ENCODE measurements at regions not wholly inside any gene's neighbourhood (a gene's known extent, or its start where the extent isn't known, plus 50 kb on each side); places are given as distances from the start of the nearest gene placed in this dataset.

- no peak for DNase-seq (ENCODE audit: low spot score)
Observed at GRCh38 chr9:630817-631216, 210.7 kb upstream of the DMRT1 start.

GRCh38 chr9:631596-631995 is 209.9 kb upstream of the DMRT1 start:
- no peak for DNase-seq (ENCODE audit: low spot score)

- no peak for DNase-seq (ENCODE audit: low spot score)
Observed at GRCh38 chr9:633461-633860, 208.0 kb upstream of the DMRT1 start.

- no peak for DNase-seq (ENCODE audit: low spot score)
Observed at GRCh38 chr9:636931-637591, 204.4 kb upstream of the DMRT1 start.

DNA sequence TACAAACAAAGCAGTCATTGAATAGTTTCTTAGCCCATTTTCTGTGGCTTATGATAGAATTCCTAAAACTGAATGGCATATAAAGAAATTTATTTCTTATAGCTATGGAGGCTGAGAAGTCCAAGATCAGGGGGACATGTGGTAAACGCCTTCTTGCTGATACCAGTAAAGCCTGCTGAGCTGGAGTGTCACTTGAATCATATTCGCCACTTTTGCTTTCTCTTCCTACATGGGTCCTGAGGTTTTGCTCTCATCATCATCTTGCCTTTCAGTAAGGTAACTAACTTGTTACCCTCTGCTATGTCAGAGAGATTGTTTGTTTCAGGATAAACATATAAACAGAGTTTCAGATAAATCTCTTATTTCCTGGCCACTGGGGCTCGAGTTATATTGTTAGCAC is 203.3 kb upstream of the DMRT1 start:
- DNase-seq (ENCODE audit: low spot score), result no peak

GRCh38 chr9:642014-642413 is 199.5 kb upstream of the DMRT1 start:
- no peak for DNase-seq (ENCODE audit: low spot score)

DNA sequence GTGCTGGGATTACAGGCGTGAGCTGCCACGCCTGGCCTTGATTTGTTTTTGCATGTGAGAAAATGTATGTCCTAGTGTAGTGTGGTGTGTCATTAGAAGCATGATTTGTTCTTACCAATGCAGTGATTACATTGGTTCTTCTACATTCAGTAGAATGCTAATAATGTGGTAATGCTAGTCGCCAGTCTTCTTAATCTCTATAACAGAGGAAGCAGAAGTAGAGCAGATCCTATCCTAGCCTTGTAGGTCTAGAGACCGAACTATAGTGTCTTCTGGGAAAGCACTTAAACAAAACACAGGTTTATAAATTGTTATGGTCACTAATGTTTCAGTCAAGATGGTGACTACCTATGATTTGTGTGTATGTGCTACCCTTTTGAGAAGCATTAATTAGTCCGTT is 197.5 kb upstream of the DMRT1 start:
- DNase-seq (ENCODE audit: low spot score), result no peak

DNA sequence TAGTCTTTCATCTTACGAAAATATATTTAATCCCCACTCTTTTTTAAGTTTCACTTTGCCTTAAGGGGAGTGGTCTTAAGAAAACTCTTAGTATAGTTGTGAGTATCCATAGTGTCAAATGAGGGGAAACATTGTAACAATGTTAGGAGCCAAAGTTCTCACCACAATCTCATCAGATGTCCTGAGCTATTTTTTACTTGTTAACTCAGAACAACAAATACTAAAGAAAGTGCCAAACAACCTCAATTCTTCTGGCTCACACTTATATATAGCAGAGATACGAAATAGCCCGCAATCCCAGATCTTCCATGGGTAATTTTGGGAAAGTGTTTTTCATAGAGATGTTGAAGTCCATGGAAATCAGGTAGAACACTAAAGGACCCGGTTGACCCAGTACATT is 194.0 kb upstream of the DMRT1 start:
- no peak for DNase-seq (ENCODE audit: low spot score)

- DNase-seq (ENCODE audit: low spot score), result no peak
Observed at GRCh38 chr9:649128-650074, 192.1 kb upstream of the DMRT1 start.

DNA sequence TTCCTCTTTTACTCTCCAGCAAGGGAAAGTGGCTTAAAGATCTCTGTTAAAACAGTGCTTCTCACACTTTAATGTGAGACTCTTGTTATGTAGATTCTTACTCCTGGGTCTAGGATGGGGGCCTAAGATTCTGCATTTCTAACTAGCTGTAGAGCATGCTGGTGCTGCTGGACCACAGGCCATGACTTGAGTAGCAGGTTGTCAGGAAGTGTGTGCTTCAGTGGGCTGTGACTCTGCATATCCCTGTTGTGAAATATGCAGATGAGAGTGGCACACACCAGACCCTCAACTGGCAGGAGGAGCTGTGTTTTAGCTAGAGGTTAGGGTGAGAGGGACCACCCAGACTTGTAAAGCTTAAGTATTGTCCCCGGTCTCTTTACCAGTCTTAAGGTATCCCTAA is 191.1 kb upstream of the DMRT1 start:
- no peak for DNase-seq (ENCODE audit: low spot score)

DNA sequence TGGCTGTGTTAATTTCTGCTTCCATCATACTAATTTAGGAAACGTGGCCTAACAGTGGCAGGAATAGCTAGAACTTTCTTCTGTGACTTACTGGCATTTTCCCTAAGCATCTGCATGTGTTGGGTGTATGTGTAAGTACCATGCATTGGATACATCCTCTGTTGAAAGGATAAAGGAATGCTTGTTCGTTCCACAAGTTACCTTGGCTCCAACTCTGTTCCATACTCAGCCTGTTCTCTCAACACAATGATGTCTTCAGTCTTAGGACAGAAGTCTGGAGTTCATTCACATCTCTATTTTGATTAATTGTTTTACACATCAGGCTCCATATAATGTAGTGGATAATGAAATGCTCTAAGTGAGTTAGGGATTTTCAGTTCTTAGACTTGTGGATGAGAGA is 190.1 kb upstream of the DMRT1 start:
- no peak for DNase-seq (ENCODE audit: low spot score)

DNA sequence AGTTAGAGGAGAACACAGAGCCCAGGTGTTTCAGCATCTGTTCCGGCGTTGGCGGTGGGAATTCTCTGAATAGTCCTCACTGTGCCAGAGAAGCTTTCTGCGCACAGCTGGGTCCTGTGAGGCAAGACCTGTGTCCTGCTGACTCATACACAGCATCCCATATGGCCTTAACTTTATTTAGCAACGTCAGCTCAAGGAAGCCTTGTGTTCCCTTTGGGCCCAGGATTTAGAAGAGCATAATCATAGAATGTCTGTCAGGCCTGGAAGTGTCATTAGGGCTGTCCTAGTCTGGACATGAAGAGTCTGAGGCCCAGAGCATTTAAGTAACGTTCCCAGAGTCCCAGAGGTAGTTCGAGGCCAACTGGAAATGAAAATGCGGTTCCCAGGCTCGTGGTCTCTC is 188.6 kb upstream of the DMRT1 start:
- DNase-seq (ENCODE audit: low spot score), result no peak

DNA sequence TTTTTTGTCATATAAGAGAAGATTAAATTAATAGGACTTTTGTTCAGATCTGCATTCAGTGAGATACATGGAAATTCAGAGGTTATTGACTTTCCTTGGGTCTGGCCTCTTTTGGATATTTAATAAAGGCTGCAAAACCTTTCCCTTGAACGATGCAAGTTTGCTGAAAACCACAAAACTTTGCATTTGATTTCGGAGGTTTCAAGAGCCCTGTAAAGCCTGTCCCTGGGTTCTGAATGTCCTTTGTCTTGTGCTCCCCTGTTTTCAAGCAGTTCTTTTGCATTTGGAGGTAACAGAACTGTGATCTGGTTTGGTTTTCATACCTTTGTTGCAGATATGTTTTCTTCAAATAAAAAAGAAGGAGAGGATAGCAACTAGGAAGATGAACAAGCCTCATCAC is 188.1 kb upstream of the DMRT1 start:
- no peak for DNase-seq (ENCODE audit: low spot score)

DNA sequence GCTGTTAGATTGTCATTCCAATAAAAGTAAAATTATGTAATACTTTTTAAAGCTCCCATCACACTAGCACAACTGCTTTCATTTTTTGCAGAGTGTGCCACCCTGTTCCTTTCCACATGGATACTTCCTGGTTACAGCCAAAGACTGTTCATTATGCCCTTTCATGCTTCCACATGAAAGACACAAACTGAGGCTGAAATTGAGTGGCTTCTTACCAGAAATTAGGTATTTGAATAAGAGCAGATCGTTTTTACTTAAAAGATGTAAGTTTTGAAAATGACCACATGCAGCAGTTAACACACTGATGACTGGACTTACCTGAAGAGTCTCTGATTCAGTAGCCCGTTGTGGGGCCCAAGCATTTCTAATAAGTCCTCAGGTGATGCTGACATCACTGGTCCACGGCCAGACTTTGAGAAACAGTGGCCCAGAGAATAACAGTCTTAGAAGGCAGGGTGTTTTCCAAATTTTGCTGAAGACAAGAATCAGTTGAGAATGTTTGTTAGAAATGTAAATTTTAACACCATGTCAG is 187.6 kb upstream of the DMRT1 start:
- DNase-seq (ENCODE audit: low spot score), result no peak

DNA sequence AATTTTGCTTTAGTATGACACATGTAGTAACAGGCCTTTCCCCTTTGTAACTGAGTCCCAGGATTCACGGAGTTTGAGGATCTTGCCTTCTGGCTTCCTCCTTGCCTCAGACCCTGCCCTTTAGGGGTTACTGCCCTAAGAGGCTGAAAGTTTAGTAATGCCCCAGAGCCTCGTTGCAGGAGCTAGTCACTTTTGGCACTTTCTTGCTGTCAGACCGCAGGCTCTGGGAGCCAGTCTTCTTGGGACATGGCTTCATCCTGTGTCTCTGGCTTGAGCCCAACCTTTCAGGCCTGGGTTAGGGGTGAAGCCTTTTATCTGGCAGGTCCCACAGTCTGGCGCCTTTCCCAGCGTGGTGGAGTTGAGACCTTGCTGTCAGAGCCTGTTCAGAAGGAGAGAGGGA is 185.6 kb upstream of the DMRT1 start:
- DNase-seq (ENCODE audit: low spot score), result no peak

GRCh38 chr9:656926-657568 is 184.4 kb upstream of the DMRT1 start:
- DNase-seq (ENCODE audit: low spot score), result no peak

GRCh38 chr9:659286-659685 is 182.2 kb upstream of the DMRT1 start:
- no peak for DNase-seq (ENCODE audit: low spot score)

DNA sequence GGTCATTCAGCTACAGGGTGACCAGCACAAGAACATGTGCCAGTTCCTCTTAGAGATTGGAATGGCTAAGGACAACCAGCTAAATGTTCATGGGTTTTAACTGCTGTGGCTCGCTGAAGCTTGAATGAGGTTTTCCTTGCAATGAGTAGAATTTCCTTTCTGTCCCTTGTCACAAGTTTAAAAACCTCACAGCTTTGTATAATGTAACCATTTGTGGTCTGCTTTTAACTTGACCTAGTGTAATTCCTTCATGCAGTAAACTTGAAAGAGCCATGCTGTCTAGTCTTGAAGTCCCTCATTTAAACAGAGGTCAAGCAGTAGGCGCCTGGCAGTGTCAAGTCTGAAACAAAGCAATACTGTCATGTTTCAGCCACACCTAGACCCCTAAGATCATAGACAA is 181.3 kb upstream of the DMRT1 start:
- DNase-seq (ENCODE audit: low spot score), result no peak

- DNase-seq (ENCODE audit: low spot score), result no peak
Observed at GRCh38 chr9:663541-663940, 178.0 kb upstream of the DMRT1 start.

DNA sequence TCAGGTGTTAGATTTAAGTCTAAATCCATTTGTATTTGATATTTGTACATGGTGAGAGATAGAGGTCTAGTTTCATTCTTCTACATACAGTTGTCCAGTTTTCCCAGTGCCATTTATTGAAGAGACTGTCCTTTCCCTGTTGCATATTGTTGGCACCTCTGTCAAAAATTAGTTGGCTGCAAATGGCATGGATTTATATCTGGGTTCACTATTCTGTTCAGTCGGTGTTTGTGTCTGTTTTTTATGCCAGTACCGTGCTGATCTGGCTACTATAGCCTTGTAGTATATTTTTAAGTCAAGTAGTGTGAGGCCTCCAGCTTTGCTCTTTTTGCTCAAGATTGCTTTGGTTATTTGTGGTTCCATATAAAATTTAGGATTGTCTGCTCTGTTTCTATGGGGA is 176.2 kb upstream of the DMRT1 start:
- no peak for DNase-seq (ENCODE audit: low spot score)

GRCh38 chr9:671997-672396 is 169.5 kb upstream of the DMRT1 start:
- no peak for DNase-seq (ENCODE audit: low spot score)

DNA sequence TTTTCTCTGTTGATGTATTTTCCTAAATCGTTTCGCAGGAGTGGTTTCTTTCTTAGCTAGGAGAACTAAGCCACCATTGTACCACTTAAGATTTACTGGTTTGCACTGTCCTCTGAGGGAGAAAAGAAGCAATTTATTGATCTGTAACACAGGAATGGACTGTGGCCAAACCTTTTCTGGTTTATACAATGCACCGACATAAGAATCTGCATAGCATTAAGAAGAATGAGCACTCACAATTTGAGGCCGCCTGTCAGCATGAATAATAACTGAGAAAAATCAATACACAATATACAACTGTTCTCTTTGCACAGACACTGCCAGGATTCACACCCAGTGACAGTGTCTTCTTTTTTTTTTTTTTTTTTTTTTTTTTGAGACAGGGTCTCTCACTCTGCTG is 168.6 kb upstream of the DMRT1 start:
- no peak for DNase-seq (ENCODE audit: low spot score)
